ENCODE measurements at regions not wholly inside any gene's neighbourhood (a gene's known extent, or its start where the extent isn't known, plus 50 kb on each side); places are given as distances from the start of the nearest gene placed in this dataset.

DNA sequence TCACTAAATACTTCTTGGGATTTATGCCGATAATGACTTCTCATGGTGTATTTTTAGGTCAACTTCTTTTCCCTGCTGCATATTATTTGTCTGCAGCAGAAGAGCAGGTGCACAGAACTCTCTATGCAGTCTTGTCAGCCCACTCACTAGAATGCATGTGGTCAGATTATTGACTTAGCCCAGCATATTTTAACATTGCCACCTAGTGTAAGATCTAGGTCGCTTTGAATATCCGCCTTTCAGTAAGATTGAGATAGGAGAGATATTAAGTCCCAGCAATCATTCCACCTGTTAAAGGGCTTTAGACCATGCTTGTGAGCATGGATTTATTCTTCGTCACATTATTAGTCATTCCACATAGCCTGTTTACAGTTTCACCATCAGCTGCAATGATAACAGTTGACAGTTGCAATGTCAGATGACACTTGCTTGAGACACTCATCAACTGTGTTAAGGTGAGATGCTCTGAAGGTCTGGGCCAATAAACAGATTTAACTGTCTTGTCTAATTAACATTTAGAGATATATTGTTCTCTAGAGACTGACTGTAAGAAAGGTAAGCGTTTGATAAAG lies 491.7 kb downstream of the ARL4A start:
- TF ChIP-seq BACH2 (CRISPR knock-in tag; IDR thresholded peaks at IDR 0.05; ENCODE audit: borderline replicate concordance) = no peak
- TF ChIP-seq SNAI2 (CRISPR knock-in tag; IDR thresholded peaks at IDR 0.05) = no peak
- TF ChIP-seq ZNF565 (CRISPR knock-in tag; conservative IDR thresholded peaks at IDR 0.05; ENCODE audit: low read depth) = no peak
- no peak for TF ChIP-seq ZFP3 (CRISPR knock-in tag; IDR thresholded peaks at IDR 0.05)
- TF ChIP-seq ISL1 (CRISPR knock-in tag; IDR thresholded peaks at IDR 0.05) = no peak
- TF ChIP-seq CSDC2 (CRISPR knock-in tag; IDR thresholded peaks at IDR 0.05) = no peak
- no peak for TF ChIP-seq ZFP30 (CRISPR knock-in tag; IDR thresholded peaks at IDR 0.05)
- TF ChIP-seq, protein P1, sequence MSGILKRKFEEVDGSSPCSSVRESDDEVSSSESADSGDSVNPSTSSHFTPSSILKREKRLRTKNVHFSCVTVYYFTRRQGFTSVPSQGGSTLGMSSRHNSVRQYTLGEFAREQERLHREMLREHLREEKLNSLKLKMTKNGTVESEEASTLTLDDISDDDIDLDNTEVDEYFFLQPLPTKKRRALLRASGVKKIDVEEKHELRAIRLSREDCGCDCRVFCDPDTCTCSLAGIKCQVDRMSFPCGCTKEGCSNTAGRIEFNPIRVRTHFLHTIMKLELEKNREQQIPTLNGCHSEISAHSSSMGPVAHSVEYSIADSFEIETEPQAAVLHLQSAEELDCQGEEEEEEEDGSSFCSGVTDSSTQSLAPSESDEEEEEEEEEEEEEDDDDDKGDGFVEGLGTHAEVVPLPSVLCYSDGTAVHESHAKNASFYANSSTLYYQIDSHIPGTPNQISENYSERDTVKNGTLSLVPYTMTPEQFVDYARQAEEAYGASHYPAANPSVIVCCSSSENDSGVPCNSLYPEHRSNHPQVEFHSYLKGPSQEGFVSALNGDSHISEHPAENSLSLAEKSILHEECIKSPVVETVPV (CRISPR knock-in tag; IDR thresholded peaks at IDR 0.05) = no peak
- no peak for TF ChIP-seq ZC3H10 (CRISPR knock-in tag; IDR thresholded peaks at IDR 0.05)
- TF ChIP-seq, protein P2, sequence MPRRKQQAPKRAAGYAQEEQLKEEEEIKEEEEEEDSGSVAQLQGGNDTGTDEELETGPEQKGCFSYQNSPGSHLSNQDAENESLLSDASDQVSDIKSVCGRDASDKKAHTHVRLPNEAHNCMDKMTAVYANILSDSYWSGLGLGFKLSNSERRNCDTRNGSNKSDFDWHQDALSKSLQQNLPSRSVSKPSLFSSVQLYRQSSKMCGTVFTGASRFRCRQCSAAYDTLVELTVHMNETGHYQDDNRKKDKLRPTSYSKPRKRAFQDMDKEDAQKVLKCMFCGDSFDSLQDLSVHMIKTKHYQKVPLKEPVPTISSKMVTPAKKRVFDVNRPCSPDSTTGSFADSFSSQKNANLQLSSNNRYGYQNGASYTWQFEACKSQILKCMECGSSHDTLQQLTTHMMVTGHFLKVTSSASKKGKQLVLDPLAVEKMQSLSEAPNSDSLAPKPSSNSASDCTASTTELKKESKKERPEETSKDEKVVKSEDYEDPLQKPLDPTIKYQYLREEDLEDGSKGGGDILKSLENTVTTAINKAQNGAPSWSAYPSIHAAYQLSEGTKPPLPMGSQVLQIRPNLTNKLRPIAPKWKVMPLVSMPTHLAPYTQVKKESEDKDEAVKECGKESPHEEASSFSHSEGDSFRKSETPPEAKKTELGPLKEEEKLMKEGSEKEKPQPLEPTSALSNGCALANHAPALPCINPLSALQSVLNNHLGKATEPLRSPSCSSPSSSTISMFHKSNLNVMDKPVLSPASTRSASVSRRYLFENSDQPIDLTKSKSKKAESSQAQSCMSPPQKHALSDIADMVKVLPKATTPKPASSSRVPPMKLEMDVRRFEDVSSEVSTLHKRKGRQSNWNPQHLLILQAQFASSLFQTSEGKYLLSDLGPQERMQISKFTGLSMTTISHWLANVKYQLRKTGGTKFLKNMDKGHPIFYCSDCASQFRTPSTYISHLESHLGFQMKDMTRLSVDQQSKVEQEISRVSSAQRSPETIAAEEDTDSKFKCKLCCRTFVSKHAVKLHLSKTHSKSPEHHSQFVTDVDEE (CRISPR knock-in tag; IDR thresholded peaks at IDR 0.05) = no peak
- TF ChIP-seq, protein P3, sequence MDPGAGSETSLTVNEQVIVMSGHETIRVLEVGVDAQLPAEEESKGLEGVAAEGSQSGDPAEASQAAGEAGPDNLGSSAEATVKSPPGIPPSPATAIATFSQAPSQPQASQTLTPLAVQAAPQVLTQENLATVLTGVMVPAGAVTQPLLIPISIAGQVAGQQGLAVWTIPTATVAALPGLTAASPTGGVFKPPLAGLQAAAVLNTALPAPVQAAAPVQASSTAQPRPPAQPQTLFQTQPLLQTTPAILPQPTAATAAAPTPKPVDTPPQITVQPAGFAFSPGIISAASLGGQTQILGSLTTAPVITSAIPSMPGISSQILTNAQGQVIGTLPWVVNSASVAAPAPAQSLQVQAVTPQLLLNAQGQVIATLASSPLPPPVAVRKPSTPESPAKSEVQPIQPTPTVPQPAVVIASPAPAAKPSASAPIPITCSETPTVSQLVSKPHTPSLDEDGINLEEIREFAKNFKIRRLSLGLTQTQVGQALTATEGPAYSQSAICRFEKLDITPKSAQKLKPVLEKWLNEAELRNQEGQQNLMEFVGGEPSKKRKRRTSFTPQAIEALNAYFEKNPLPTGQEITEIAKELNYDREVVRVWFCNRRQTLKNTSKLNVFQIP (CRISPR knock-in tag; IDR thresholded peaks at IDR 0.05; ENCODE audit: borderline replicate concordance, low read depth) = no peak
- no peak for TF ChIP-seq TOX (CRISPR knock-in tag; IDR thresholded peaks at IDR 0.05; ENCODE audit: borderline replicate concordance)
- TF ChIP-seq ARNTL (CRISPR knock-in tag; IDR thresholded peaks at IDR 0.05; ENCODE audit: borderline replicate concordance, low read depth) = no peak
- TF ChIP-seq, protein P4, sequence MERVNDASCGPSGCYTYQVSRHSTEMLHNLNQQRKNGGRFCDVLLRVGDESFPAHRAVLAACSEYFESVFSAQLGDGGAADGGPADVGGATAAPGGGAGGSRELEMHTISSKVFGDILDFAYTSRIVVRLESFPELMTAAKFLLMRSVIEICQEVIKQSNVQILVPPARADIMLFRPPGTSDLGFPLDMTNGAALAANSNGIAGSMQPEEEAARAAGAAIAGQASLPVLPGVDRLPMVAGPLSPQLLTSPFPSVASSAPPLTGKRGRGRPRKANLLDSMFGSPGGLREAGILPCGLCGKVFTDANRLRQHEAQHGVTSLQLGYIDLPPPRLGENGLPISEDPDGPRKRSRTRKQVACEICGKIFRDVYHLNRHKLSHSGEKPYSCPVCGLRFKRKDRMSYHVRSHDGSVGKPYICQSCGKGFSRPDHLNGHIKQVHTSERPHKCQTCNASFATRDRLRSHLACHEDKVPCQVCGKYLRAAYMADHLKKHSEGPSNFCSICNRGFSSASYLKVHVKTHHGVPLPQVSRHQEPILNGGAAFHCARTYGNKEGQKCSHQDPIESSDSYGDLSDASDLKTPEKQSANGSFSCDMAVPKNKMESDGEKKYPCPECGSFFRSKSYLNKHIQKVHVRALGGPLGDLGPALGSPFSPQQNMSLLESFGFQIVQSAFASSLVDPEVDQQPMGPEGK (CRISPR knock-in tag; IDR thresholded peaks at IDR 0.05; ENCODE audit: borderline replicate concordance) = no peak
- no peak for TF ChIP-seq ZNF8 (CRISPR knock-in tag; IDR thresholded peaks at IDR 0.05)
- TF ChIP-seq, protein P5, sequence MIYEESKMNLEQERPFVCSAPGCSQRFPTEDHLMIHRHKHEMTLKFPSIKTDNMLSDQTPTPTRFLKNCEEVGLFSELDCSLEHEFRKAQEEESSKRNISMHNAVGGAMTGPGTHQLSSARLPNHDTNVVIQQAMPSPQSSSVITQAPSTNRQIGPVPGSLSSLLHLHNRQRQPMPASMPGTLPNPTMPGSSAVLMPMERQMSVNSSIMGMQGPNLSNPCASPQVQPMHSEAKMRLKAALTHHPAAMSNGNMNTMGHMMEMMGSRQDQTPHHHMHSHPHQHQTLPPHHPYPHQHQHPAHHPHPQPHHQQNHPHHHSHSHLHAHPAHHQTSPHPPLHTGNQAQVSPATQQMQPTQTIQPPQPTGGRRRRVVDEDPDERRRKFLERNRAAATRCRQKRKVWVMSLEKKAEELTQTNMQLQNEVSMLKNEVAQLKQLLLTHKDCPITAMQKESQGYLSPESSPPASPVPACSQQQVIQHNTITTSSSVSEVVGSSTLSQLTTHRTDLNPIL (CRISPR knock-in tag; IDR thresholded peaks at IDR 0.05; ENCODE audit: low read depth) = no peak
- TF ChIP-seq RARB (CRISPR knock-in tag; IDR thresholded peaks at IDR 0.05) = no peak
- TF ChIP-seq ESRRG (CRISPR knock-in tag; IDR thresholded peaks at IDR 0.05) = no peak
- TF ChIP-seq OSR1 (CRISPR knock-in tag; IDR thresholded peaks at IDR 0.05) = no peak
- TF ChIP-seq TCF4 (CRISPR knock-in tag; IDR thresholded peaks at IDR 0.05; ENCODE audit: borderline replicate concordance) = no peak
- peak; percentile 80 for ATAC-seq

DNA sequence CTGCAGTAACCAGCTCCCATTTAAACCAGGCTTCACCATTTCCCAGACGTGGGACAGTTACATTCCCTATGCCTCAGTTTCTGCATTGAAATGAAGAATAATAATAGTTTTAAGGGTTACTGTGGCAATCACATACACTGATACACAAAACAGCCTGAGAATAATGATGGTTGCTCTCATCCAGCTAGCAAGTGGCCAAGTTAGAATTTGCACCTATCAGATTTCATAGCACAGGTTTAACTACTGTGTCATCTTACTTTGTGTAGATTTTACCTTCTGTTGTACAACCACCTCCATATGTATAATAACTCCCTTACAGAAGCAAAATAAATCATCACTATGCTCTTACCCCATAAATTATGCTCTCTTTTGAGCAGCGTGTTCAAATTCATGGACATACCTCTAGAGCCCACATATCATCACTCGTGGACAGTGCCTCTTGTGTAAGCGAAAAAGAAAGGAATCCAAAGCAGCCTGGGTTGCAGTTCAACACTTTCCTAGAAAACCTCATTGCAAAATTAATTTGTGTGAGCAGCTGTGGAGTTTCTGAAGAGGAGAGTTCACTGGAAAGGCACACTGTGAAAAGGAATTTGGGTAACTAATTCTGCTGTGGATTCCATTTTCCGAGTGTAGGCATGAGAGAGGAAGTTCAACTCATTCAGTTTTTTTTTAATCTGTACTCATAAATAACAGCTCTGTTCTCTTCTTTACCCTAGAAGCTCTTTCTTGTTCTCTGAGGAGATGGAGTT lies 492.5 kb downstream of the ARL4A start:
- no peak for TF ChIP-seq ZNF565 (CRISPR knock-in tag; conservative IDR thresholded peaks at IDR 0.05; ENCODE audit: low read depth)
- TF ChIP-seq OSR1 (CRISPR knock-in tag; IDR thresholded peaks at IDR 0.05) = no peak
- no peak for TF ChIP-seq ARNTL (CRISPR knock-in tag; IDR thresholded peaks at IDR 0.05; ENCODE audit: borderline replicate concordance, low read depth)
- no peak for TF ChIP-seq ZFP30 (CRISPR knock-in tag; IDR thresholded peaks at IDR 0.05)
- TF ChIP-seq SNAI2 (CRISPR knock-in tag; IDR thresholded peaks at IDR 0.05) = no peak
- TF ChIP-seq ZNF8 (CRISPR knock-in tag; IDR thresholded peaks at IDR 0.05) = no peak
- TF ChIP-seq, protein P1 (CRISPR knock-in tag; IDR thresholded peaks at IDR 0.05) = no peak
- no peak for TF ChIP-seq ZFP3 (CRISPR knock-in tag; IDR thresholded peaks at IDR 0.05)
- TF ChIP-seq, protein P5 (CRISPR knock-in tag; IDR thresholded peaks at IDR 0.05; ENCODE audit: low read depth) = no peak
- no peak for TF ChIP-seq TCF4 (CRISPR knock-in tag; IDR thresholded peaks at IDR 0.05; ENCODE audit: borderline replicate concordance)
- no peak for ATAC-seq

Data from SK-N-SH treated with all-trans-retinoic acid at 6 μM for 48 hours (cell line).